Caco-2 (cell line): ENCODE measurements at regions not wholly inside any gene's neighbourhood (a gene's known extent, or its start where the extent isn't known, plus 50 kb on each side); places are given as distances from the start of the nearest gene placed in this dataset.

ENCODE experiments used
- BruUV-seq: library from RNA; stranded (reverse); fragments of 400-500 nt; replicated peaks from 2 replicates; lab custom pipeline; 2021; lab: Mats Ljungman, UMichigan
- CTCF ChIA-PET: fragments of 300-600 bp; sonication (Branson Sonifier 250); formaldehyde crosslinking; loops from one replicate; lab custom pipeline; 2022; ENCODE audit warnings: antibody characterized with exemption; lab: Charles Lee
- POLR2A ChIA-PET: fragments of 300-600 bp; sonication (Branson Sonifier 250); formaldehyde crosslinking; loops from one replicate; lab custom pipeline; 2022; ENCODE audit warnings: antibody characterized with exemption; lab: Charles Lee
- DNase-seq, 2 experiments: peaks; one replicate each; pipeline versions ENCODE4 v3.0.0 to v3.0.0-alpha.2; 2020 to 2022
- H3K27me3 ChIP-seq: replicated peaks from 2 replicates; pipeline ENCODE4 v1.6.0; 2011; ENCODE audit warnings: low read length; ENCODE audit not compliant: control insufficient read depth, insufficient read depth
- H3K36me3 ChIP-seq: 2 replicates; pipeline ENCODE4 v1.5.1; 2011; ENCODE audit warnings: low read length; ENCODE audit not compliant: control insufficient read depth, insufficient read depth
- H3K4me1 ChIP-seq: fragments of 250-450 bp; sonication (Bioruptor Pico); 2 replicates; pipeline ENCODE4 v1.5.1; 2020; ENCODE audit warnings: mild to moderate bottlenecking
- H3K4me3 ChIP-seq: 2 replicates; pipeline ENCODE4 v1.5.1; 2011; ENCODE audit warnings: low read depth, mild to moderate bottlenecking, control low read depth, low read length
- H3K9me3 ChIP-seq: fragments of 250-450 bp; sonication (Bioruptor Pico); 2 replicates; pipeline ENCODE4 v1.5.1; 2020; ENCODE audit warnings: mild to moderate bottlenecking, moderate library complexity
- H3K27ac Mint-ChIP-seq: one replicate; pipeline ENCODE4 v1.8.0; 2022; ENCODE audit warnings: mixed read lengths; ENCODE audit not compliant: unreplicated experiment
- H3K27me3 Mint-ChIP-seq: one replicate; pipeline ENCODE4 v1.8.0; 2022; ENCODE audit warnings: mixed read lengths; ENCODE audit not compliant: insufficient read depth, unreplicated experiment
- H3K36me3 Mint-ChIP-seq: one replicate; pipeline ENCODE4 v1.8.0; 2022; ENCODE audit warnings: mild to moderate bottlenecking, mixed read lengths; ENCODE audit not compliant: insufficient read depth, unreplicated experiment
- H3K4me1 Mint-ChIP-seq: one replicate; pipeline ENCODE4 v1.8.0; 2022; ENCODE audit warnings: low read depth, mixed read lengths; ENCODE audit not compliant: unreplicated experiment
- H3K4me3 Mint-ChIP-seq: one replicate; pipeline ENCODE4 v1.8.0; 2022; ENCODE audit warnings: mild to moderate bottlenecking, moderate library complexity, mixed read lengths; ENCODE audit not compliant: unreplicated experiment
- H3K9me3 Mint-ChIP-seq: one replicate; pipeline ENCODE4 v1.8.0; 2022; ENCODE audit warnings: mixed read lengths; ENCODE audit not compliant: unreplicated experiment
- CTCF ChIP-seq, 2 experiments: fragments of 200-600 bp in 1 of 2; IDR thresholded peaks; 1 replicate in 1 of 2; 2 replicates in 1 of 2; pipeline versions ENCODE4 v1.5.1 to v1.8.0; 2011 to 2022; ENCODE audit warnings: antibody characterized with exemption in 1 of 2, control low read depth in 1 of 2, inconsistent platforms in 1 of 2, low read depth in 1 of 2, low read length in 1 of 2, mild to moderate bottlenecking in 1 of 2, moderate library complexity in 1 of 2; ENCODE audit not compliant: insufficient read depth in 1 of 2, severe bottlenecking in 1 of 2, unreplicated experiment in 1 of 2
- intact Hi-C: fragments of 100-400 bp; cut with micrococcal nuclease; formaldehyde crosslinking; loops from one replicate; pipeline ENCODE4 v1.10.0; 2022; ENCODE audit not compliant: unreplicated experiment

DNA sequence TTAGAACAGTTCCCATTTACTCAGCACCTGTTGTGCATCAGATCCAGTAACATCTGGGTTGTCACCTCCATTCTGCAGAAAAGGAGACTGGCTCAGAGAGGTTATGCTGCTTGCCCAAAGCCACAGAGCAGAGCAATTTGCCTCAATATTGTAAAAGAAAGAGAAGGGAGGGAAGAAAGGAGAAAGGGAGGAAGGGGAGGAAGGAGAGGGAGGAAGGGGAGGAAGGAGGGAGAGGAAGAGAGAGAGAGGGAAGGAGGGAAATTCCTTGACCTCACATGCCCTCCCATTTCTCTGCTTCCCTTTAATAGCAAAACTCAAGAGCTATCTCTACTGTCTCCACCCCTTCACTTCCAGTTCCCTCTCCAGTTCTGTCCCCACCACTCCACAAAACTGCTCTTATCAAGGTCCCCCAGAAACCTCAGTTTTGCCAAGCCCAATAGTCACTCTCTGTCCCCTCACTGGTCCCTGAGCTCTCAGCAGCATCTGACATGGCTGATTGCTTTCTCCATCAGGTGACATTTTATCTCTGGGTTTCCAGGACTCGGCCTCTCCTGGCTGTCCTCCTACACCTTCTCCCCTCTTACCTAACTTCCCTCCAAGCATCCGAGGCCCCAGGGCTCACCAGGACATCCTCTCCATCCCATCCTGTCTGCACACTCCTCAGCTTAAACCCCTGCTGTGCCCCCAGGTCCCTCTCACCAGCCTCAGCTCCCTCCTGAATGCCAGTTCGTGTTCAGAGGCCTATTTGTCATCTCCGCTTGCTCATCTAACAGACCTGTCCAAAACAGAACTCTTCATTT lies 104.7 kb upstream of the LINGO1 start:
- Histone ChIP-seq H3K4me3 (no peak overlapping the region), H3K9me3 (no peaks in the 10 kb centered on the region), H3K4me1 (no peaks in the 10 kb centered on the region), H3K36me3 (no peaks in the 10 kb centered on the region), H3K27me3 (no peaks in the 10 kb centered on the region; the same call in 1 of the 2 replicates)
- no peak for TF ChIP-seq CTCF (IDR thresholded peaks at IDR 0.05; ENCODE audit: insufficient read depth in 1 of 2, low read depth in 1 of 2, low read length in 1 of 2, severe bottlenecking in 1 of 2, unreplicated experiment in 1 of 2)
- Mint-ChIP-seq H3K4me3 (no peak overlapping the region), H3K27ac (no peak overlapping the region), H3K27me3 (peaks cover 26% of the 10 kb centered on the region), H3K36me3 (no peaks in the 10 kb centered on the region), H3K9me3 (no peaks in the 10 kb centered on the region), H3K4me1 (no peaks in the 10 kb centered on the region)
- ChIA-PET POLR2A (no interaction called here), CTCF (no interaction called here)
- DNase-seq = no peak
- BruUV-seq = no TSS peak
- intact Hi-C loops = no loop called here

GRCh38 chr15:77734306-77734705 lies 101.6 kb upstream of the LINGO1 start:
- no peaks in the 10 kb centered on the region for H3K36me3 ChIP-seq
- no peaks in the 10 kb centered on the region for H3K9me3 ChIP-seq
- BruUV-seq = no TSS peak
- no peak for DNase-seq
- POLR2A ChIA-PET = no interaction called here
- no peak overlapping the region for H3K4me3 ChIP-seq
- no peak overlapping the region for H3K4me3 Mint-ChIP-seq
- TF ChIP-seq CTCF (IDR thresholded peaks at IDR 0.05; ENCODE audit: insufficient read depth in 1 of 2, low read depth in 1 of 2, low read length in 1 of 2, severe bottlenecking in 1 of 2, unreplicated experiment in 1 of 2) = no peak
- H3K4me1 ChIP-seq = no peaks in the 10 kb centered on the region
- H3K4me1 Mint-ChIP-seq = no peaks in the 10 kb centered on the region
- no peaks in the 10 kb centered on the region for H3K36me3 Mint-ChIP-seq
- H3K27me3 Mint-ChIP-seq = peaks cover 28% of the 10 kb centered on the region
- intact Hi-C loops = no loop called here
- no peaks in the 10 kb centered on the region for H3K9me3 Mint-ChIP-seq
- no peak overlapping the region for H3K27ac Mint-ChIP-seq
- no peaks in the 10 kb centered on the region; the same call in 1 of the 2 replicates for H3K27me3 ChIP-seq
- CTCF ChIA-PET = no interaction called here

- no peak for TF ChIP-seq CTCF (IDR thresholded peaks at IDR 0.05; ENCODE audit: insufficient read depth in 1 of 2, low read depth in 1 of 2, low read length in 1 of 2, severe bottlenecking in 1 of 2, unreplicated experiment in 1 of 2)
- no peak overlapping the region for H3K4me3 ChIP-seq
- H3K9me3 ChIP-seq = no peaks in the 10 kb centered on the region
- H3K36me3 ChIP-seq = no peaks in the 10 kb centered on the region
- ChIA-PET CTCF (interaction anchor here (1.1 kb wide), 1 partner anchor 31 kb away, joined by 3 read pairs; no protein-coding TSS in a partner anchor), POLR2A (no interaction called here)
- intact Hi-C loops = no loop called here
- Mint-ChIP-seq H3K36me3 (no peaks in the 10 kb centered on the region), H3K4me1 (no peaks in the 10 kb centered on the region), H3K27me3 (peaks cover 29% of the 10 kb centered on the region), H3K9me3 (no peaks in the 10 kb centered on the region), H3K27ac (no peak overlapping the region), H3K4me3 (no peak overlapping the region)
- no TSS peak for BruUV-seq
- no peak for DNase-seq
- H3K27me3 ChIP-seq = no peaks in the 10 kb centered on the region; the same call in 1 of the 2 replicates
- no peaks in the 10 kb centered on the region for H3K4me1 ChIP-seq
These were observed 101.0 kb upstream of the LINGO1 start for GRCh38 chr15:77733579-77734300.
